Choroid plexus epithelial cell (primary cell): ENCODE measurements at regions not wholly inside any gene's neighbourhood (a gene's known extent, or its start where the extent isn't known, plus 50 kb on each side); places are given as distances from the start of the nearest gene placed in this dataset.

Experiments used
- DNase-seq: peaks from one replicate; pipeline ENCODE4 v3.0.0-alpha.2; 2010; ENCODE audit warnings: low read depth
- H3K4me3 ChIP-seq: 2 replicates; pipeline ENCODE4 v1.5.1; 2011; ENCODE audit warnings: low read depth, mild to moderate bottlenecking, control low read depth, low read length, moderate library complexity
- TF ChIP-seq, protein P1 (sequence below): conservative IDR thresholded peaks from 2 replicates; pipeline ENCODE4 v1.5.1; 2011; ENCODE audit warnings: low read depth, mild to moderate bottlenecking, control low read depth, inconsistent platforms, low read length, moderate library complexity

DNA sequence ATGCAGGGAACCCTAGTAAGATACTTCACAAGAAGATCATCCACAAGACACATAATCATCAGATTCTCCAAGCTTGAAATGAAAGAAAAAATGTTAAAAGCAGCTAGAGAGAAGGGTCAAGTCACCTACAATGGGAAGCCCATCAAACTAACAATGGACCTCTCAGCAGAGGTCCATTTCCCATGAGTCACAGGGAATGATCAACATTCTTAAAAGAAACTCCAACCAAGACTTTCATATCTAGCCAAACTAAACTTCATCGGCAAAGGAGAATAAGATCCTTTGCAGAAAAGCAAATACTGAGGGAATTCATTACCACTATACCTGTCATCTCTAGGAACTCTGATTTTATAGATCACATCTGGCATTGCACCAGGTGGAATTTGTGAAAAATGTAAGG is 52.9 kb upstream of the SPATA31E1 start:
- DNase-seq, result peak; percentile 28
- TF ChIP-seq, protein P1, sequence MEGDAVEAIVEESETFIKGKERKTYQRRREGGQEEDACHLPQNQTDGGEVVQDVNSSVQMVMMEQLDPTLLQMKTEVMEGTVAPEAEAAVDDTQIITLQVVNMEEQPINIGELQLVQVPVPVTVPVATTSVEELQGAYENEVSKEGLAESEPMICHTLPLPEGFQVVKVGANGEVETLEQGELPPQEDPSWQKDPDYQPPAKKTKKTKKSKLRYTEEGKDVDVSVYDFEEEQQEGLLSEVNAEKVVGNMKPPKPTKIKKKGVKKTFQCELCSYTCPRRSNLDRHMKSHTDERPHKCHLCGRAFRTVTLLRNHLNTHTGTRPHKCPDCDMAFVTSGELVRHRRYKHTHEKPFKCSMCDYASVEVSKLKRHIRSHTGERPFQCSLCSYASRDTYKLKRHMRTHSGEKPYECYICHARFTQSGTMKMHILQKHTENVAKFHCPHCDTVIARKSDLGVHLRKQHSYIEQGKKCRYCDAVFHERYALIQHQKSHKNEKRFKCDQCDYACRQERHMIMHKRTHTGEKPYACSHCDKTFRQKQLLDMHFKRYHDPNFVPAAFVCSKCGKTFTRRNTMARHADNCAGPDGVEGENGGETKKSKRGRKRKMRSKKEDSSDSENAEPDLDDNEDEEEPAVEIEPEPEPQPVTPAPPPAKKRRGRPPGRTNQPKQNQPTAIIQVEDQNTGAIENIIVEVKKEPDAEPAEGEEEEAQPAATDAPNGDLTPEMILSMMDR, result no peak

DNA sequence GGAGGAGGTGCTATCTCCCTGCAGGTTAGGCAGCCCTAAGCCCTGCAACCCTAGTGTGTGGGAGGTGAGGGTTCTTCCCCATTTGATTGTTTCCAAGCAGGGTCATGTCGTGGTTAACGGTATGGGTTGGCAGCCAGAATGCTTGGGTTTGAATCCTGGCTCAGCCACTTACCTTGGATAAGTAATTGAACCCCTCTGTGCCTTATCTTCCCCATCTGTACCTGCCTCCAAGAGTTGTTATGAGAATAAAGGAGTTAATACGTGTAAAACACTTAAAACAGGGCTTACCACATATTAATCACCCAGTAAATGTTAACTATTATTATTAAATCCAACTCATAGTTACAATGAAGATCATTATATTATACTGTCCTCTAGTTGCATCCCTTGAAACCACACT is 52.2 kb upstream of the SPATA31E1 start:
- no peak for DNase-seq
- no peak overlapping the region for H3K4me3 ChIP-seq
- TF ChIP-seq, protein P1, result no peak

More for the DNA sequence above, 52.9 kb upstream of the SPATA31E1 start:
- H3K4me3 ChIP-seq, result no peak overlapping the region

DNA sequence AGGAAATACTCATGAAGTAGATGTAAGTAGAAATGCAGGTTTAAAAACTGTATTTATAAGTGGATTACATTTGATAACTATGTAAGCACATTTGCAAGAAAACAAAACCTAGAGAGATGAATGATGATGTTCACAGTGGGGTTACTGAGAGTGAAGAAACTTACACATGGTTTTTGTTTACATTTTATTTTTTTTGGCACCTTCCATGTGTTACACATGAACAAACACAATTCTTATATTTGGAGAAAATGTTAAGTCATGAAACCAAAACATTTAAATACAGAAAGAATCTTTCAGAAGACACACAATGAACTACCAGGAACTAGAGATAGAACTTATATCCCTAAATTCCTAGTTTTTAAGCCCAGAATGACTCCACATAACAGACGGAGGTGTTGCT is 51.5 kb upstream of the SPATA31E1 start:
- peak; percentile 46 for DNase-seq
- no peak overlapping the region for H3K4me3 ChIP-seq
- TF ChIP-seq, protein P1, result no peak
